AG04449 (cell line): ENCODE measurements at regions not wholly inside any gene's neighbourhood (a gene's known extent, or its start where the extent isn't known, plus 50 kb on each side); places are given as distances from the start of the nearest gene placed in this dataset.

Experiments
- CTCF ChIA-PET: fragments of 350-600 bp; formaldehyde crosslinking; extraction: SDS; loops from one replicate; lab custom pipeline; 2021; ENCODE audit warnings: antibody characterized with exemption; lab: Yijun Ruan, JAX
- POLR2A ChIA-PET: fragments of 400-600, 350-600 bp; formaldehyde crosslinking; extraction: SDS; loops from one replicate; lab custom pipeline; 2020; ENCODE audit warnings: antibody characterized with exemption, inconsistent platforms; lab: Yijun Ruan, JAX
- DNase-seq: peaks from one replicate; pipeline ENCODE4 v3.0.0-alpha.2; 2010; ENCODE audit warnings: low read depth, low spot score
- H3K4me3 ChIP-seq: 2 replicates; pipeline ENCODE4 v1.5.1; 2011; ENCODE audit warnings: low read depth, mild to moderate bottlenecking, control low read depth, low read length
- CTCF ChIP-seq: IDR thresholded peaks from one replicate; pipeline ENCODE4 v1.5.1; 2011; ENCODE audit warnings: mild to moderate bottlenecking, moderate library complexity, low read length, control low read depth, inconsistent platforms; ENCODE audit not compliant: insufficient read depth; ENCODE audit errors: missing control alignments

GRCh38 chr2:59112258-59112657 lies 871.1 kb upstream of the FANCL start:
- POLR2A ChIA-PET = no interaction called here

DNA sequence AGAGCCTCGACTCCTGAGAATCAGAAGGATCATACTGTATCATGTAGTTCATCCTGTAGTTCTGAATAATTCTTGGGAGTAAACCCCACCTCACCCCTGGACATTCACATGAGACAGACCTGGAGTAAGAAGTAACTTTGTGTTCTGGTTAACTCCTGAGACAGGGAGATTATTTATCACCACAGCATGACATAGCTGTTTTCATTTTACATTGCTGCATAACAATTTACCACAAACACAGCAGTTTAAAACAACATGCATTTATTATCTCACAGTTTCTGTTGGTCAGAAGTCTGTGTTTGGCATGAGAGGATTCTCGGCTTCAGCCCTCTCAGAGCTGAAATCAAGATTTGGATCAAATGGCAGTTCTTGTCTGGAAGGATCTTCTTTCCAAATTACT lies 855.8 kb upstream of the FANCL start:
- H3K4me3 ChIP-seq = no peak overlapping the region
- DNase-seq = no peak
- ChIA-PET CTCF (no interaction called here), POLR2A (no interaction called here)
- no peak for TF ChIP-seq CTCF

More at GRCh38 chr2:59112258-59112657, 871.1 kb upstream of the FANCL start:
- CTCF ChIA-PET = no interaction called here
- TF ChIP-seq CTCF = no peak
- no peak overlapping the region for H3K4me3 ChIP-seq
- DNase-seq = no peak

- no peak overlapping the region for H3K4me3 ChIP-seq
- ChIA-PET CTCF (no interaction called here), POLR2A (no interaction called here)
- no peak for DNase-seq
- no peak for TF ChIP-seq CTCF
Measured at GRCh38 chr2:59093571-59093970, 852.4 kb upstream of the FANCL start.

- POLR2A ChIA-PET = no interaction called here
- CTCF ChIA-PET = no interaction called here
- no peak for DNase-seq
- TF ChIP-seq CTCF = no peak
- no peak overlapping the region for H3K4me3 ChIP-seq
Measured at GRCh38 chr2:59084326-59084725, 843.2 kb upstream of the FANCL start.

DNA sequence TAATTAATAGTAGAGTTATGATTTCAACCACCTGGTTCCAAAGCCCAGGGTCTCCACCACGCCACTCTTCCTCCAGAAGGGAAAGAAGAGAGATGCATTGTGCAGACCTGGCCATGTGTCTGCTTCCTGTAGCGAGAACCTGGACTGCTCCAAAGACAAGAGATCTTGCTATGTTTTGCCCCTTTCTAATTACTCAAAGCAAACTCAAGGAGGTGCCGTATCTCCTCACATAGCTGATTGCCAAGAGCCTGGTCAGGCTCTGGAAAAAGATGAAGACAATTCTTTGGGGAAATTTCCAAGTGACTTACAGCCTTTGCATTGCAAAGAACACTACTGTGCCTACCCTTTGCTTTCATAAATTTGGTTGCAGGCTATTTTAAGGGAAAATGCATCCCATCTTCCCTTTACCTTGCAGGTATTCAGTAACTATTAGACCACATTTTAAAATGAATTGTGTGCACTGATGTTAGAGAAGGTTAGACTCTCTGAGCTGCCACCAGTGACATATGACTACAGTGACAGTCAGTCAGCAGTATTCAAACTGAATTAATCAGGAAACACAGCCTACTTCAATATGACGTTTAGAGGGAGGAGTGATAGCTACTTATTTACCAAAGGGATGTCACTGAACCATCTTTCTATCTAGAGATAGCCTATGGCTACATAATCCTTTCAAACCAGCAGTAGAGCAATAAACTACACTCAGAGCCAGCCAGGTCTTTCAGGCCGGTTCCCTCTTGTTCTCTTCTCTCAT lies 842.1 kb upstream of the FANCL start:
- H3K4me3 ChIP-seq = no peak overlapping the region
- TF ChIP-seq CTCF = no peak
- DNase-seq = no peak
- ChIA-PET POLR2A (no interaction called here), CTCF (no interaction called here)

- ChIA-PET CTCF (no interaction called here), POLR2A (no interaction called here)
- no peak overlapping the region for H3K4me3 ChIP-seq
- no peak for TF ChIP-seq CTCF
- DNase-seq = no peak
Measured at GRCh38 chr2:59082657-59083056, 841.5 kb upstream of the FANCL start.
